HepG2 (cell line): ENCODE measurements at regions not wholly inside any gene's neighbourhood (a gene's known extent, or its start where the extent isn't known, plus 50 kb on each side); places are given as distances from the start of the nearest gene placed in this dataset.

ENCODE experiments used
- ATAC-seq: fragments of 200-7000 bp; cut with Tn5 transposase; 3 replicates; pipeline ENCODE4 v1.9.1; 2020; ENCODE audit warnings: mild to moderate bottlenecking, moderate library complexity
- BruUV-seq: library from RNA; stranded (reverse); fragments of 400-500 nt; replicated peaks from 2 replicates; lab custom pipeline; 2021; lab: Mats Ljungman, UMichigan
- CTCF ChIA-PET: fragments of 300-600 bp; formaldehyde crosslinking; extraction: SDS; loops from one replicate; lab custom pipeline; 2021; ENCODE audit warnings: low total read pairs, inconsistent platforms, low intra/inter-chr PET ratio; lab: Yijun Ruan, JAX
- POLR2A ChIA-PET: fragments of 350-600 bp; sonication (Branson Sonifier 250); formaldehyde crosslinking; loops from one replicate; lab custom pipeline; 2020; ENCODE audit warnings: antibody characterized with exemption, inconsistent platforms; lab: Yijun Ruan, JAX
- DNase-seq: peaks from one replicate; pipeline ENCODE4 v3.0.0-alpha.2; 2015; ENCODE audit warnings: low spot score
- FAIRE-seq: peaks from 3 replicates; lab custom pipeline; 2011; peaks lifted over from hg19 to GRCh38; lab: Jason Lieb, UNC
- H2AFZ ChIP-seq: one replicate; pipeline ENCODE4 v1.6.1; 2011; ENCODE audit warnings: low read length, inconsistent platforms
- H3K27ac ChIP-seq: fragments of 300-600 bp; 3 replicates; pipeline ENCODE4 v1.8.0; 2011; ENCODE audit warnings: mixed run types, mild to moderate bottlenecking, mixed read lengths, low read length, inconsistent platforms; ENCODE audit not compliant: insufficient read depth; ENCODE audit errors: extremely low read length
- H3K27me3 ChIP-seq, 2 experiments: fragments of 200-600 bp in 1 of 2; 2 replicates in 1 of 2; 3 replicates in 1 of 2; pipeline versions ENCODE4 v1.6.0 to v1.8.0; 2011; ENCODE audit warnings: low read length in 2 of 2, mild to moderate bottlenecking in 2 of 2, moderate library complexity in 2 of 2, inconsistent platforms in 1 of 2; ENCODE audit not compliant: insufficient read depth in 2 of 2, control insufficient read depth in 1 of 2
- H3K36me3 ChIP-seq, 2 experiments: fragments of 200-600 bp in 1 of 2; replicated peaks in 1 of 2; 2 replicates in 1 of 2; 3 replicates in 1 of 2; pipeline versions ENCODE4 v1.5.1 to v1.8.0; 2011; ENCODE audit warnings: low read length in 2 of 2, inconsistent platforms in 1 of 2; ENCODE audit not compliant: insufficient read depth in 2 of 2, control insufficient read depth in 1 of 2
- H3K4me1 ChIP-seq: 2 replicates; pipeline ENCODE4 v1.5.1; 2012; ENCODE audit warnings: low read length, inconsistent platforms; ENCODE audit not compliant: insufficient read depth
- H3K4me2 ChIP-seq: 2 replicates; pipeline ENCODE4 v1.6.0; 2011; ENCODE audit warnings: low read depth, low read length, inconsistent platforms
- H3K4me3 ChIP-seq, 3 experiments: fragments of 200-600 bp in 1 of 3; sonication (generic), shearing (Covaris generic) in 1 of 3; replicated peaks in 1 of 3; 2 replicates each; pipeline ENCODE4 v1.5.1; 2011 to 2016; ENCODE audit warnings: low read length in 3 of 3, inconsistent platforms in 2 of 3, low read depth in 2 of 3, mild to moderate bottlenecking in 2 of 3, control low read depth in 1 of 3, mixed read lengths in 1 of 3; ENCODE audit not compliant: insufficient read depth in 1 of 3
- H3K79me2 ChIP-seq: one replicate; pipeline ENCODE4 v1.6.1; 2011; ENCODE audit warnings: low read length, inconsistent platforms; ENCODE audit not compliant: insufficient read depth
- H3K9ac ChIP-seq: 2 replicates; pipeline ENCODE4 v1.6.0; 2011; ENCODE audit warnings: mild to moderate bottlenecking, low read depth, low read length, inconsistent platforms; ENCODE audit not compliant: insufficient read depth
- H3K9me3 ChIP-seq: 2 replicates; pipeline ENCODE4 v1.5.1; 2012; ENCODE audit warnings: mild to moderate bottlenecking, low read length
- H4K20me1 ChIP-seq: 2 replicates; pipeline ENCODE4 v1.6.0; 2011; ENCODE audit warnings: inconsistent platforms, mild to moderate bottlenecking, low read length, moderate library complexity; ENCODE audit not compliant: insufficient read depth
- ATM ChIP-seq: fragments of 450-650 bp; IDR thresholded peaks from 2 replicates; pipeline ENCODE4 v1.7.1; 2017; ENCODE audit warnings: mild to moderate bottlenecking, borderline replicate concordance
- MZF1 ChIP-seq: sonication (generic); formaldehyde crosslinking; IDR thresholded peaks from 2 replicates; pipeline ENCODE4 v1.8.1; 2023; ENCODE audit warnings: mild to moderate bottlenecking, missing genetic modification reagents, borderline replicate concordance
- NR2F1 ChIP-seq, 2 experiments: fragments of 450-650 bp in 1 of 2; formaldehyde crosslinking in 1 of 2; IDR thresholded peaks; 2 replicates each; pipeline versions ENCODE4 v1.5.0 to v1.6.1; 2016 to 2020; ENCODE audit warnings: mild to moderate bottlenecking in 1 of 2, missing compliant biosample characterization in 1 of 2, missing genetic modification reagents in 1 of 2, moderate library complexity in 1 of 2
- SRSF4 ChIP-seq: fragments of 200-400 bp; formaldehyde crosslinking; IDR thresholded peaks from one replicate; pipeline ENCODE4 v1.6.1; 2018; ENCODE audit warnings: mild to moderate bottlenecking, low read depth, low read length, moderate library complexity; ENCODE audit not compliant: poor library complexity, severe bottlenecking
- TERF1 ChIP-seq: sonication (generic); formaldehyde crosslinking; IDR thresholded peaks from 2 replicates; pipeline ENCODE4 v1.8.0; 2022; ENCODE audit warnings: mild to moderate bottlenecking, missing genetic modification reagents, moderate library complexity
- WGBS: methylation state at CpG from one replicate; pipeline ENCODE4 v1.1.6; 2017; ENCODE audit warnings: low lambda C conversion rate; 5-methylcytosine and 5-hydroxymethylcytosine counted together
- in situ Hi-C: cut with HindIII; loops from 2 replicates; pipeline ENCODE4 v1.10.0; 2017; ENCODE audit warnings: low pct_unique_long_range_greater_than_20kb; ENCODE audit not compliant: extremely low pct_ligation_motif_present
- intact Hi-C: fragments of 100-400 bp; cut with micrococcal nuclease; formaldehyde crosslinking; loops from one replicate; pipeline ENCODE4 v1.10.0; 2022; ENCODE audit not compliant: unreplicated experiment

GRCh38 chr5:155309021-155309746 is 295.6 kb downstream of the KIF4B start:
- H3K9me3 ChIP-seq: no peaks in the 10 kb centered on the region
- H2AFZ ChIP-seq: no peak overlapping the region
- H3K27ac ChIP-seq: no peak overlapping the region
- TF ChIP-seq TERF1 (CRISPR knock-in tag) (no peak), MZF1 (CRISPR knock-in tag) (no peak), NR2F1 (CRISPR knock-in tag; IDR thresholded peaks at IDR 0.05) (no peak)
- TF ChIP-seq, all 625 proteins: peak for 0
- no peaks in the 10 kb centered on the region for H3K27me3 ChIP-seq
- H3K36me3 ChIP-seq: no peaks in the 10 kb centered on the region
- under 1% methylated on average over 4 of the region's 4 CpGs for WGBS
- H3K4me3 ChIP-seq: no peak overlapping the region
- intact Hi-C loops (no loop called here), in situ Hi-C loops (no loop called here)
- ChIA-PET POLR2A (no interaction called here), CTCF (no interaction called here)
- no TSS peak for BruUV-seq
- H4K20me1 ChIP-seq: no peaks in the 10 kb centered on the region
- H3K4me2 ChIP-seq: no peak overlapping the region
- H3K9ac ChIP-seq: no peak overlapping the region
- DNase-seq (no peak), FAIRE-seq (no peak), ATAC-seq (no peak)
- H3K79me2 ChIP-seq: no peaks in the 10 kb centered on the region
- no peaks in the 10 kb centered on the region for H3K4me1 ChIP-seq

DNA sequence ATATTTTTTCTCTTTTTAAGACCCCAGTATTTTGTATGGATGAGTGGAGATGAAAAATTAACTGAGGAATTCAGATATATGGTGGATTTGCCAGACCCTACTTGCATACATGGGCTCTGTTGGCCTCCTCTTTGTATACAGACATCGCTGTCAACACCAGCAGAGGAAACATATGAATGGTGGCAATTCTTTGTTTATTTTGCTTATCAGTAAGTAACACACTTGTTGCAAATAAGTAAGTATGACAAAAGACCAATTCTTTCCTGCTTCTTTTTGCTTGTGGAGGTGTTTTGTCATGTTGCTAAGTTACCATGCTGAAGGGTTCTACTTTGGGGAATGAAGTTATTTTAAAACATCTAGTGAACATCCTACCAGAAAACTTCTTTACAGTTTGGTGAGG is 298.2 kb downstream of the KIF4B start:
- no peak overlapping the region for H3K27ac ChIP-seq
- WGBS: 0% methylated on average over 1 of the region's 1 CpG
- no peaks in the 10 kb centered on the region for H3K4me1 ChIP-seq
- H3K79me2 ChIP-seq: no peaks in the 10 kb centered on the region
- no peaks in the 10 kb centered on the region for H3K36me3 ChIP-seq
- BruUV-seq: no TSS peak
- no peak overlapping the region for H2AFZ ChIP-seq
- no peak overlapping the region for H3K4me3 ChIP-seq
- ATAC-seq (no peak), DNase-seq (no peak), FAIRE-seq (no peak)
- no peak overlapping the region for H3K4me2 ChIP-seq
- POLR2A ChIA-PET: no interaction called here
- TF ChIP-seq SRSF4: no peak
- no peak for TF ChIP-seq ATM
- no peaks in the 10 kb centered on the region for H4K20me1 ChIP-seq
- CTCF ChIA-PET: no interaction called here
- in situ Hi-C loops: no loop called here
- no peaks in the 10 kb centered on the region for H3K9me3 ChIP-seq
- H3K27me3 ChIP-seq: no peaks in the 10 kb centered on the region
- no peak overlapping the region for H3K9ac ChIP-seq
- intact Hi-C loops: loop anchor here (5.0 kb wide), 1 partner anchor 1636 kb away; no protein-coding TSS in a partner anchor
